H9 (cell line): ENCODE measurements at regions not wholly inside any gene's neighbourhood (a gene's known extent, or its start where the extent isn't known, plus 50 kb on each side); places are given as distances from the start of the nearest gene placed in this dataset.

Experiments used
- DNase-seq: peaks from one replicate; pipeline ENCODE4 v3.0.0-alpha.2; 2017
- H2AFZ ChIP-seq: one replicate; pipeline ENCODE4 v1.6.1; 2013; ENCODE audit warnings: mild to moderate bottlenecking, low read length, control low read depth, moderate library complexity
- H2AK5ac ChIP-seq: 2 replicates; pipeline ENCODE4 v1.6.1; 2013; ENCODE audit warnings: low read length, control low read depth, mixed read lengths; ENCODE audit not compliant: insufficient read length
- H2BK120ac ChIP-seq: one replicate; pipeline ENCODE4 v1.6.1; 2013; ENCODE audit warnings: low read depth, mild to moderate bottlenecking, low read length, control low read depth, inconsistent platforms; ENCODE audit not compliant: poor library complexity, severe bottlenecking
- H2BK12ac ChIP-seq: 2 replicates; pipeline ENCODE4 v1.6.1; 2013; ENCODE audit warnings: low read length, control low read depth, mixed read lengths, low read depth; ENCODE audit not compliant: insufficient read length
- H2BK15ac ChIP-seq: 2 replicates; pipeline ENCODE4 v1.6.1; 2013; ENCODE audit warnings: low read depth, low read length, control low read depth
- H2BK20ac ChIP-seq: one replicate; pipeline ENCODE4 v1.6.1; 2013; ENCODE audit warnings: low read depth, mild to moderate bottlenecking, low read length, control low read depth, inconsistent platforms; ENCODE audit not compliant: poor library complexity, severe bottlenecking
- H2BK5ac ChIP-seq: 2 replicates; pipeline ENCODE4 v1.6.1; 2013; ENCODE audit warnings: low read length, control low read depth, mixed read lengths; ENCODE audit not compliant: insufficient read length
- H3K14ac ChIP-seq: 2 replicates; pipeline ENCODE4 v1.6.1; 2013; ENCODE audit warnings: low read length, control low read depth; ENCODE audit not compliant: insufficient read depth
- H3K18ac ChIP-seq: 2 replicates; pipeline ENCODE4 v1.6.1; 2013; ENCODE audit warnings: low read depth, mild to moderate bottlenecking, mixed read lengths, low read length, control low read depth; ENCODE audit not compliant: insufficient read length
- H3K23ac ChIP-seq: 2 replicates; pipeline ENCODE4 v1.6.1; 2013; ENCODE audit warnings: low read length, control low read depth, mixed read lengths, low read depth; ENCODE audit not compliant: insufficient read length
- H3K23me2 ChIP-seq: 2 replicates; pipeline ENCODE4 v1.6.1; 2013; ENCODE audit warnings: low read depth, mild to moderate bottlenecking, mixed read lengths, low read length, control low read depth; ENCODE audit not compliant: insufficient read length, poor library complexity, severe bottlenecking
- H3K27ac ChIP-seq: 2 replicates; pipeline ENCODE4 v1.5.1; 2013; ENCODE audit warnings: low read length, control low read depth, mixed read lengths, low read depth; ENCODE audit not compliant: insufficient read length
- H3K27me3 ChIP-seq: 2 replicates; pipeline ENCODE4 v1.6.1; 2013; ENCODE audit warnings: low read length, control low read depth, inconsistent platforms; ENCODE audit not compliant: insufficient read depth
- H3K4ac ChIP-seq: 2 replicates; pipeline ENCODE4 v1.6.1; 2013; ENCODE audit warnings: low read depth, mild to moderate bottlenecking, control low read depth, inconsistent platforms, low read length, moderate library complexity
- H3K4me1 ChIP-seq: 2 replicates; pipeline ENCODE4 v1.6.1; 2013; ENCODE audit warnings: low read length, control low read depth, inconsistent platforms; ENCODE audit not compliant: insufficient read depth
- H3K4me2 ChIP-seq: 2 replicates; pipeline ENCODE4 v1.6.1; 2013; ENCODE audit warnings: low read length, control low read depth, mixed read lengths; ENCODE audit not compliant: insufficient read length, insufficient read depth
- H3K56ac ChIP-seq: 2 replicates; pipeline ENCODE4 v1.6.1; 2013; ENCODE audit warnings: low read depth, mild to moderate bottlenecking, mixed read lengths, low read length, control low read depth; ENCODE audit not compliant: insufficient read length
- H3K79me1 ChIP-seq: 2 replicates; pipeline ENCODE4 v1.6.1; 2013; ENCODE audit warnings: low read depth, mild to moderate bottlenecking, moderate library complexity, low read length, control low read depth, inconsistent platforms; ENCODE audit not compliant: insufficient read depth, poor library complexity, severe bottlenecking
- H3K79me2 ChIP-seq: 2 replicates; pipeline ENCODE4 v1.6.1; 2013; ENCODE audit warnings: low read length, control low read depth, inconsistent platforms; ENCODE audit not compliant: insufficient read depth
- H3K9ac ChIP-seq: 2 replicates; pipeline ENCODE4 v1.6.1; 2013; ENCODE audit warnings: low read length, control low read depth, mixed read lengths; ENCODE audit not compliant: insufficient read length; ENCODE audit errors: extremely low read depth
- H3K9me3 ChIP-seq: one replicate; pipeline ENCODE4 v1.6.1; 2013; ENCODE audit warnings: low read depth, low read length, inconsistent platforms; ENCODE audit not compliant: control insufficient read depth
- H3T11ph ChIP-seq: one replicate; pipeline ENCODE4 v1.6.1; 2013; ENCODE audit warnings: mild to moderate bottlenecking, low read length, control low read depth, inconsistent platforms
- H4K20me1 ChIP-seq: one replicate; pipeline ENCODE4 v1.6.1; 2013; ENCODE audit not compliant: control insufficient read depth, insufficient read length, insufficient read depth
- H4K5ac ChIP-seq: 2 replicates; pipeline ENCODE4 v1.6.1; 2013; ENCODE audit warnings: low read depth, mild to moderate bottlenecking, mixed read lengths, low read length, control low read depth; ENCODE audit not compliant: insufficient read length
- H4K8ac ChIP-seq: replicated peaks from 2 replicates; pipeline ENCODE4 v1.6.1; 2013; ENCODE audit warnings: low read length, control low read depth, mixed read lengths, low read depth; ENCODE audit not compliant: insufficient read length
- H4K91ac ChIP-seq: 2 replicates; pipeline ENCODE4 v1.6.1; 2013; ENCODE audit warnings: low read depth, mild to moderate bottlenecking, moderate library complexity, mixed read lengths, low read length, control low read depth; ENCODE audit not compliant: insufficient read length
- H3K27ac Mint-ChIP-seq, 3 experiments: 2 replicates in 2 of 3; 3 replicates in 1 of 3; pipeline ENCODE4 v1.8.0; 2020 to 2021; ENCODE audit warnings: mixed read lengths in 3 of 3, mild to moderate bottlenecking in 1 of 3, moderate library complexity in 1 of 3
- H3K27me3 Mint-ChIP-seq: 2 replicates; pipeline ENCODE4 v1.8.0; 2021; ENCODE audit warnings: low read depth, mild to moderate bottlenecking, moderate library complexity, mixed read lengths
- H3K36me3 Mint-ChIP-seq, 3 experiments: 2 replicates in 2 of 3; 3 replicates in 1 of 3; pipeline ENCODE4 v1.8.0; 2020 to 2021; ENCODE audit warnings: low read depth in 3 of 3, mixed read lengths in 3 of 3; ENCODE audit not compliant: insufficient read depth in 1 of 3
- H3K4me1 Mint-ChIP-seq, 2 experiments: 2 replicates each; pipeline ENCODE4 v1.8.0; 2020; ENCODE audit warnings: mixed read lengths in 2 of 2
- H3K4me3 Mint-ChIP-seq, 2 experiments: 2 replicates in 1 of 2; 3 replicates in 1 of 2; pipeline ENCODE4 v1.8.0; 2020 to 2021; ENCODE audit warnings: mild to moderate bottlenecking in 2 of 2, mixed read lengths in 2 of 2, moderate library complexity in 1 of 2
- H3K9me3 Mint-ChIP-seq, 2 experiments: 2 replicates in 1 of 2; 3 replicates in 1 of 2; pipeline ENCODE4 v1.8.0; 2020; ENCODE audit warnings: mild to moderate bottlenecking in 2 of 2, mixed read lengths in 2 of 2, moderate library complexity in 1 of 2
- WGBS: extraction: QIAGEN DNeasy Blood & Tissue Kit; methylation state at CpG from one replicate; pipeline ENCODE4 v1.1.7; 2013; ENCODE audit warnings: missing lambda C conversion rate, low lambda C conversion rate, mixed read lengths; ENCODE audit not compliant: insufficient read length; ENCODE audit errors: extremely low coverage; 5-methylcytosine and 5-hydroxymethylcytosine counted together
- TF ChIP-seq, protein P1 (sequence below): fragments of 200-600 bp; sonication (generic); conservative IDR thresholded peaks from 3 replicates; pipeline ENCODE4 v1.8.0; 2021; ENCODE audit warnings: antibody characterized with exemption, mild to moderate bottlenecking

- Histone ChIP-seq H3K23ac (no peak overlapping the region), H3K4me2 (no peak overlapping the region), H2BK120ac (no peak overlapping the region), H4K8ac (no peak overlapping the region), H4K20me1 (no peaks in the 10 kb centered on the region), H4K5ac (no peak overlapping the region), H4K91ac (no peak overlapping the region), H2AK5ac (no peak overlapping the region), H2BK15ac (no peak overlapping the region), H3K4me1 (no peaks in the 10 kb centered on the region), H2BK20ac (no peak overlapping the region), H3K79me1 (no peaks in the 10 kb centered on the region), H3K56ac (no peak overlapping the region), H3K14ac (no peak overlapping the region), H3K4ac (no peak overlapping the region), H3K79me2 (no peaks in the 10 kb centered on the region), H2AFZ (no peak overlapping the region), H2BK12ac (no peak overlapping the region), H2BK5ac (no peak overlapping the region), H3K9me3 (no peaks in the 10 kb centered on the region), H3T11ph (no peak overlapping the region), H3K9ac (no peak overlapping the region), H3K27me3 (no peaks in the 10 kb centered on the region), H3K27ac (no peak overlapping the region), H3K23me2 (no peaks in the 10 kb centered on the region), H3K18ac (no peak overlapping the region)
- Mint-ChIP-seq H3K4me1 (no peaks in the 10 kb centered on the region), H3K27ac (no peak overlapping the region), H3K36me3 (no peaks in the 10 kb centered on the region), H3K4me3 (no peak overlapping the region), H3K9me3 (no peaks in the 10 kb centered on the region), H3K27me3 (peaks cover under 1% of the 10 kb centered on the region; the same call in 1 of the 2 replicates)
- TF ChIP-seq, protein P1, sequence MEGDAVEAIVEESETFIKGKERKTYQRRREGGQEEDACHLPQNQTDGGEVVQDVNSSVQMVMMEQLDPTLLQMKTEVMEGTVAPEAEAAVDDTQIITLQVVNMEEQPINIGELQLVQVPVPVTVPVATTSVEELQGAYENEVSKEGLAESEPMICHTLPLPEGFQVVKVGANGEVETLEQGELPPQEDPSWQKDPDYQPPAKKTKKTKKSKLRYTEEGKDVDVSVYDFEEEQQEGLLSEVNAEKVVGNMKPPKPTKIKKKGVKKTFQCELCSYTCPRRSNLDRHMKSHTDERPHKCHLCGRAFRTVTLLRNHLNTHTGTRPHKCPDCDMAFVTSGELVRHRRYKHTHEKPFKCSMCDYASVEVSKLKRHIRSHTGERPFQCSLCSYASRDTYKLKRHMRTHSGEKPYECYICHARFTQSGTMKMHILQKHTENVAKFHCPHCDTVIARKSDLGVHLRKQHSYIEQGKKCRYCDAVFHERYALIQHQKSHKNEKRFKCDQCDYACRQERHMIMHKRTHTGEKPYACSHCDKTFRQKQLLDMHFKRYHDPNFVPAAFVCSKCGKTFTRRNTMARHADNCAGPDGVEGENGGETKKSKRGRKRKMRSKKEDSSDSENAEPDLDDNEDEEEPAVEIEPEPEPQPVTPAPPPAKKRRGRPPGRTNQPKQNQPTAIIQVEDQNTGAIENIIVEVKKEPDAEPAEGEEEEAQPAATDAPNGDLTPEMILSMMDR, result no peak
- DNase-seq, result no peak
- WGBS, result no CpG with 5 or more reads among the region's 3 CpGs
Observed at GRCh38 chr5:24804221-24804681, 159.5 kb upstream of the CDH10 start.
